ENCODE measurements at regions not wholly inside any gene's neighbourhood (a gene's known extent, or its start where the extent isn't known, plus 50 kb on each side); places are given as distances from the start of the nearest gene placed in this dataset.

DNA sequence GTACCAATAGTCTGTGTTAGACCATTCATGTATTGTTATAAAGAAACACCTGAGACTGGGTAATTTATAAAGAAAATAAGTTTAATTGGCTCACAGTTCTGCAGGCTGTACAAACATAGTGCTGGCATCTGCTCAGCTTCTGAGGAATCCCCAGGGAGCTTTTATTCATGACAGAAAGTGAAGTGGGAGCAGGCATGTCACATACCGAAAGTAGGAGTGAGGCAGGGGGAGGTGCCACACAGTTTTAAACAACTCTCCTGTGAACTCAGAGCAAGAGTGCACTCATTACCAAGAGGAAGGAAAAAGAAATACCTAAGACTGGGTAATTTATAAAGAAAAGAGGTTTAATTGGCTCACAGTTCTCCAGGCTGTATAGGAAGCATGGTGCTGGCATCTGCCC is 591.2 kb downstream of the PPP4R3C start:
- TF ChIP-seq EZH2 (IDR thresholded peaks at IDR 0.05; ENCODE audit: borderline replicate concordance): no peak
- TF ChIP-seq, protein P1, sequence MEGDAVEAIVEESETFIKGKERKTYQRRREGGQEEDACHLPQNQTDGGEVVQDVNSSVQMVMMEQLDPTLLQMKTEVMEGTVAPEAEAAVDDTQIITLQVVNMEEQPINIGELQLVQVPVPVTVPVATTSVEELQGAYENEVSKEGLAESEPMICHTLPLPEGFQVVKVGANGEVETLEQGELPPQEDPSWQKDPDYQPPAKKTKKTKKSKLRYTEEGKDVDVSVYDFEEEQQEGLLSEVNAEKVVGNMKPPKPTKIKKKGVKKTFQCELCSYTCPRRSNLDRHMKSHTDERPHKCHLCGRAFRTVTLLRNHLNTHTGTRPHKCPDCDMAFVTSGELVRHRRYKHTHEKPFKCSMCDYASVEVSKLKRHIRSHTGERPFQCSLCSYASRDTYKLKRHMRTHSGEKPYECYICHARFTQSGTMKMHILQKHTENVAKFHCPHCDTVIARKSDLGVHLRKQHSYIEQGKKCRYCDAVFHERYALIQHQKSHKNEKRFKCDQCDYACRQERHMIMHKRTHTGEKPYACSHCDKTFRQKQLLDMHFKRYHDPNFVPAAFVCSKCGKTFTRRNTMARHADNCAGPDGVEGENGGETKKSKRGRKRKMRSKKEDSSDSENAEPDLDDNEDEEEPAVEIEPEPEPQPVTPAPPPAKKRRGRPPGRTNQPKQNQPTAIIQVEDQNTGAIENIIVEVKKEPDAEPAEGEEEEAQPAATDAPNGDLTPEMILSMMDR (IDR thresholded peaks at IDR 0.05; ENCODE audit: poor library complexity): no peak
